ENCODE measurements at regions not wholly inside any gene's neighbourhood (a gene's known extent, or its start where the extent isn't known, plus 50 kb on each side); places are given as distances from the start of the nearest gene placed in this dataset.

DNA sequence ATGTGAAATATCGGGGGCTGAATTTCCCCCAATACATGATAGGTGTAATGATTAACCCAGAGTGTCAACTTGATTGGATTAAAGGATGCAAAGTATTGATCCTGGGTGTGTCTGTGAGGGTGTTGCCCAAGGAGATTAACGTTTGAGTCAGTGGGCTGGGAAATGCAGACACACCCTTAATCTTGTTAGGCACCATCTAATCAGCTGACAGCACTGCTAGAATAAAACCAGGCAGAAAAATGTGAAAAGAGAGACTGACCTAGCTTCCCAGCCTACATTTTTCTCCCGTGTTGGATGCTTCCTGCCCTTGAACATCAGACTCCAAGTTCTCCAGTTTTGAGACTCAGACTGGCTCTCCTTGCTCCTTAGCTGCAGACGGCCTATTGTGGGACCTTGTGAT is 247.8 kb downstream of the OTOL1 start:
- in situ Hi-C loops (cut with HindIII; ENCODE audit: low sequenced_read_pairs) = no loop called here
- no peak overlapping the region for H3K4me3 ChIP-seq (ENCODE audit: low read depth, low read length)
- TF ChIP-seq, protein P1, sequence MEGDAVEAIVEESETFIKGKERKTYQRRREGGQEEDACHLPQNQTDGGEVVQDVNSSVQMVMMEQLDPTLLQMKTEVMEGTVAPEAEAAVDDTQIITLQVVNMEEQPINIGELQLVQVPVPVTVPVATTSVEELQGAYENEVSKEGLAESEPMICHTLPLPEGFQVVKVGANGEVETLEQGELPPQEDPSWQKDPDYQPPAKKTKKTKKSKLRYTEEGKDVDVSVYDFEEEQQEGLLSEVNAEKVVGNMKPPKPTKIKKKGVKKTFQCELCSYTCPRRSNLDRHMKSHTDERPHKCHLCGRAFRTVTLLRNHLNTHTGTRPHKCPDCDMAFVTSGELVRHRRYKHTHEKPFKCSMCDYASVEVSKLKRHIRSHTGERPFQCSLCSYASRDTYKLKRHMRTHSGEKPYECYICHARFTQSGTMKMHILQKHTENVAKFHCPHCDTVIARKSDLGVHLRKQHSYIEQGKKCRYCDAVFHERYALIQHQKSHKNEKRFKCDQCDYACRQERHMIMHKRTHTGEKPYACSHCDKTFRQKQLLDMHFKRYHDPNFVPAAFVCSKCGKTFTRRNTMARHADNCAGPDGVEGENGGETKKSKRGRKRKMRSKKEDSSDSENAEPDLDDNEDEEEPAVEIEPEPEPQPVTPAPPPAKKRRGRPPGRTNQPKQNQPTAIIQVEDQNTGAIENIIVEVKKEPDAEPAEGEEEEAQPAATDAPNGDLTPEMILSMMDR (IDR thresholded peaks at IDR 0.05; ENCODE audit: low read depth, low read length) = no peak
- no peak for DNase-seq (ENCODE audit: low read depth, low spot score)

DNA sequence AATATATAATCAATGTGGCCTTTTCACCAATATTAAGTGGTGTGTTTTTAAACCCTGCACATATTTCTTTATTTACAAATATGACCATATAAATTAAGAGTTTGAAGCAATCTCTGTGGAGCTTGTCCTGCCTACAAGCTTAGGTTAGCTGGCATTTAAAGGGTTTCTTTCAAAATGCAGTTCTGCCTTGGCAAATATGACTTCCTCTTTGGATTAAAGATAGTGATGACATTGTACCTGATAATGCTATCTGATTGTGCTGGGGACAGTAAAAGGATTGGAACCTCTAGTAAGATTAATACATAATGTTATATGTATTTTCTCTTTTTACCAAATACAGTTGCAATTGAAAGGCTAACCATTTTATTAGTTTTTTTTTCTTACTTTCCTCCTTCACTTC is 249.1 kb downstream of the OTOL1 start:
- in situ Hi-C loops (cut with HindIII; ENCODE audit: low sequenced_read_pairs) = no loop called here
- H3K4me3 ChIP-seq (ENCODE audit: low read depth, low read length) = no peak overlapping the region
- no peak for DNase-seq (ENCODE audit: low read depth, low spot score)
- TF ChIP-seq, protein P1 (IDR thresholded peaks at IDR 0.05; ENCODE audit: low read depth, low read length) = no peak

DNA sequence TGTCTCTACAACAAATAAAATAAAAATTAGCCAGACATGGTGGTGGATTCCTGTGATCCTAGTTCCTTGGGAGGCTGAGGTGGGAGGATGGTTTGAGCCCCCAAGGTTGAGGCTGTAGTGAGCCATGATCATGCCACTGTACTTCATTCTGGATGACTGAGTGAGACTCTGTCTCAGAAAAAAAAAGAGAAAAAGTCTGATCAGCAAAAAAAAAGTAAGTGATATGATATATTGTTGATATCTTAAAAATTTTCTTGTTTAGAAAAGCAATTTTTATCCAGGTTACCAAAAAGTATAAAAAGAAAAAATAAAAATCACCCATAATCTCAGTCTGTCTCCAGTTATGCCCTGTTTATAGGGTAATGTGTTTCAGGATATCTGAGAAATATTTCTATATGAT is 251.4 kb downstream of the OTOL1 start:
- no peak overlapping the region for H3K4me3 ChIP-seq (ENCODE audit: low read depth, low read length)
- no peak for DNase-seq (ENCODE audit: low read depth, low spot score)
- in situ Hi-C loops (cut with HindIII; ENCODE audit: low sequenced_read_pairs) = no loop called here
- TF ChIP-seq, protein P1 (IDR thresholded peaks at IDR 0.05; ENCODE audit: low read depth, low read length) = no peak

DNA sequence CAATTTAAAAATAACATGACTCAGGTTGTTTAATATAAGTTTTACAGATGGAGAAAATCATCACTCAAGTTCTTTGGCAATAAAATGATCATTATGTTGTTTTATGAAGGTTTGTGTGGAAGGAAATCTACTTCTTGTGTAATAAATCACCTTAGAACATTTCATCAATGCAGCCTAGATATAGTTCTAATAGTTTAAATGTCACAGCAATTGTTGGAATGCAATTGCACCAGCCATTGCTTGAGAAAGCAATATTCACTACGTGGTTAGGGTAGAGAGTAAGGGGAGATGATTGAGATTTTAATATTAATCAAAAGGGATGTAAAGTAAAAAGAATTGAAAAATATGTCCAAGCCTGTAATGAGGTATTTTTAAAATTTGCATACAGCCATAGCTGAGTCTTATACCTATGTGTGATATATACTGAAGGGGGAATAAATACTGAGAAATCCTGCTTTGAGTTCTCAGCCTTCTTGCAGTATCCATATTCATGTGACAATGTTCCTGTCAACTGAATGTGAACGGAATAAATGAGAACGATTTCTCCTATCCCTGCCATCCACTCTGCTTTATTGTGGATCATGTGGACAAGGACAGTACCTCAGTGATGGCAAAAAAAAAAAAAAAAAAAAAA is 257.9 kb downstream of the OTOL1 start:
- DNase-seq (ENCODE audit: low read depth, low spot score) = no peak
- H3K4me3 ChIP-seq (ENCODE audit: low read depth, low read length) = no peak overlapping the region
- in situ Hi-C loops (cut with HindIII; ENCODE audit: low sequenced_read_pairs) = no loop called here
- TF ChIP-seq, protein P1 (IDR thresholded peaks at IDR 0.05; ENCODE audit: low read depth, low read length) = no peak

DNA sequence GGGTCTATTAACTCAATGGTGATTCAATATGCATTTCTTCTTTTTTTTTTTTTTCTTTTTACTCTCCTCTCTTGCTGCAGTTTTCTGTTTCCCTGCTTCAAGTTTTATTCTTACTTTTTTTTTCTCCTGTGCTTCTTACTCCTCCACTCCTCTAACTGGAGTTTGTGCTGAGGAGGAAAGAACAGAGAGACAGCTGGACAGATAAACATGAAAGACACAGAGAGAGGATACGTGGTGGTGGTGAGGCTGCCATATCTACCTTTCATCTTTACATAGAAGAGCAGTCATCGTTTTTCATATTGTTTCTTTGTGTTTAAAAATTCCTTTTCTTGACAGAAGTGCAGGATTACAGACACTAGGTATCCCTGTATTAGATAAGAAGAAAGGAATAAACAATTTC is 262.8 kb downstream of the OTOL1 start:
- no peak overlapping the region for H3K4me3 ChIP-seq (ENCODE audit: low read depth, low read length)
- no peak for DNase-seq (ENCODE audit: low read depth, low spot score)
- TF ChIP-seq, protein P1 (IDR thresholded peaks at IDR 0.05; ENCODE audit: low read depth, low read length) = no peak
- in situ Hi-C loops (cut with HindIII; ENCODE audit: low sequenced_read_pairs) = no loop called here

DNA sequence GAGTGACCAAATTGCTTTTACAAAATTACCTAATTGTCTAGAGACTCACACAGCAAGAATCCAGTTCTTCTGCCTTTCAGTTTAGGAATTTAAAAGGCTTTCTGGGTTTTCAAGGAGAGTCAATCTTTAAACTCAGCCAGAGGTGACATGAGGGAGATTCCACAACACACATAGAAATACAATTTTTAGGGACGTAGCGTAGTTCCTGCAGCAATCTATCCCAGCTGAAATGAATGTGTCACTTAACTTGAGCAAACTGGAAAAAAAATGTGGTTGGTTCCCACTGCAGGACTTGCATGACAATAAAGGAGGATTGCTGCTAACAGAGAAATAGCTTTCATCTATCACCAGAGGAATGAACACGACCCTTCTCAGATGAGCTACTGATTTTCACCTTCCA is 269.7 kb downstream of the OTOL1 start:
- DNase-seq (ENCODE audit: low read depth, low spot score) = no peak
- no peak overlapping the region for H3K4me3 ChIP-seq (ENCODE audit: low read depth, low read length)
- in situ Hi-C loops (cut with HindIII; ENCODE audit: low sequenced_read_pairs) = no loop called here
- TF ChIP-seq, protein P1 (IDR thresholded peaks at IDR 0.05; ENCODE audit: low read depth, low read length) = no peak

Data from astrocyte of the spinal cord (primary cell).